Upper lobe of right lung (tissue), 1 donor: ENCODE measurements at regions not wholly inside any gene's neighbourhood (a gene's known extent, or its start where the extent isn't known, plus 50 kb on each side); places are given as distances from the start of the nearest gene placed in this dataset.
A peak's percentile ranks its signal among the peaks of the same experiment; 100 is the strongest.

ENCODE experiments used
- ATAC-seq: fragments of 200-7000 bp; cut with Tn5 transposase; one replicate; pipeline ENCODE4 v1.9.1; 2020; ENCODE audit warnings: mild to moderate bottlenecking, moderate library complexity
- DNase-seq: peaks from one replicate; pipeline ENCODE4 v3.0.0-alpha.2; 2020
- H3K27ac ChIP-seq: fragments of 200-600 bp; one replicate; pipeline ENCODE4 v1.8.0; 2022
- H3K27me3 ChIP-seq: fragments of 200-600 bp; one replicate; pipeline ENCODE4 v1.8.0; 2022; ENCODE audit warnings: mild to moderate bottlenecking
- H3K36me3 ChIP-seq: fragments of 200-600 bp; one replicate; pipeline ENCODE4 v1.8.0; 2022
- H3K4me1 ChIP-seq: fragments of 200-600 bp; one replicate; pipeline ENCODE4 v1.8.0; 2022
- H3K4me3 ChIP-seq: fragments of 200-600 bp; one replicate; pipeline ENCODE4 v1.8.0; 2022; ENCODE audit warnings: mild to moderate bottlenecking
- H3K9me3 ChIP-seq: fragments of 200-600 bp; one replicate; pipeline ENCODE4 v1.8.0; 2022
- CTCF ChIP-seq: fragments of 200-600 bp; IDR thresholded peaks from one replicate; pipeline ENCODE4 v1.8.0; 2022; ENCODE audit warnings: antibody characterized with exemption
- intact Hi-C: fragments of 100-400 bp; cut with DNase I; formaldehyde crosslinking; loops from one replicate; pipeline ENCODE4 v1.11.0; 2022
- donor health status: DM: no; HTN: yes; CAD: no; lungs with severe emphysema.

- ATAC-seq (no peak), DNase-seq (no peak)
- Histone ChIP-seq H3K36me3 (no peaks in the 10 kb centered on the region), H3K4me1 (no peaks in the 10 kb centered on the region), H3K27ac (no peak overlapping the region), H3K27me3 (peaks cover 5% of the 10 kb centered on the region), H3K9me3 (no peaks in the 10 kb centered on the region), H3K4me3 (no peak overlapping the region)
- intact Hi-C loops, result no loop called here
- no peak for TF ChIP-seq CTCF
Measured at GRCh38 chr15:96733721-96734120, 403.2 kb downstream of the NR2F2 start.

GRCh38 chr15:96735632-96736240, 405.2 kb downstream of the NR2F2 start:
- Histone ChIP-seq H3K4me1 (no peaks in the 10 kb centered on the region), H3K36me3 (no peaks in the 10 kb centered on the region), H3K4me3 (no peak overlapping the region), H3K27ac (no peak overlapping the region), H3K27me3 (peaks cover 5% of the 10 kb centered on the region), H3K9me3 (no peaks in the 10 kb centered on the region)
- ATAC-seq (no peak), DNase-seq (no peak)
- TF ChIP-seq CTCF, result no peak
- intact Hi-C loops, result no loop called here

DNA sequence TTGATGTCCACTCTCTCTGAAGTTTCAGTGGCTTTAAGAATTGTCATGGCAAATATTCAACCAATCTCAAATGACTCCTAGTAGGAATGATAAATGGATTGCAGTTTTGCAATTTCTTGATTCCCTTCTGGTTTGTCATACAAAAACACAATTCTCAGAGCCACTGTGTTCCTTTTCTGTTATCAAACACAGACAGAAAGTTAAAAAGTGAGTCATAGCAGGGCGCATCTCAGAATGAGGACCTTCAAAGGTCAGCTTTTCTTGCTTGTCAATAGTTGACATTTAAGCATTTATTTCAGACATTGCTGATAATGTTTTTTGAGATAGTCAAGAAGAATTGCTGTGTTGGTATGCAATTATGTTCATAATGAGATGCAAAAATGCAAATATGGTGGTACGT, 405.9 kb downstream of the NR2F2 start:
- no peak for DNase-seq
- no peak for TF ChIP-seq CTCF
- H3K9me3 ChIP-seq, result no peaks in the 10 kb centered on the region
- H3K4me1 ChIP-seq, result no peaks in the 10 kb centered on the region
- H3K27me3 ChIP-seq, result peaks cover 3% of the 10 kb centered on the region
- intact Hi-C loops, result no loop called here
- H3K27ac ChIP-seq, result no peak overlapping the region
- no peaks in the 10 kb centered on the region for H3K36me3 ChIP-seq
- no peak overlapping the region for H3K4me3 ChIP-seq
- ATAC-seq, result no peak

DNA sequence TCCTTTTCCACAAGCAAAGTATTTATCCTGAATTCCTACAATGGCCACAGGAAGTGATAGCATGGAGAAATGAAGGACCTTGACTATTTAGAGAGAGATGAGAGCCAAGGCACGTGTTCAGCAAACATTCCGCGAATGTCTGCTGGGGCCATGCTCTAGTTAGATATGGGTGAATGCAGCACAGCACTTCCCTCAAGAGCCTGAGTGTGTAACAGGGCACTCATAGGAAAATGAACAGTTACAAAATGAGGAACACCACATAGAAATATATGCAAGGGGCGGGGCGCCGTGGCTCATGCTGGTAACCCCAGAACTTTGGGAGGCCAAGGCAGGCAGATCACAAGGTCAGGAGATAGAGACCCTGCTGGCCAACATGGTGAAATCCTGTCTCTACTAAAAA, 406.9 kb downstream of the NR2F2 start:
- no peak overlapping the region for H3K27ac ChIP-seq
- ATAC-seq, result peak; percentile 57
- no peaks in the 10 kb centered on the region for H3K4me1 ChIP-seq

DNA sequence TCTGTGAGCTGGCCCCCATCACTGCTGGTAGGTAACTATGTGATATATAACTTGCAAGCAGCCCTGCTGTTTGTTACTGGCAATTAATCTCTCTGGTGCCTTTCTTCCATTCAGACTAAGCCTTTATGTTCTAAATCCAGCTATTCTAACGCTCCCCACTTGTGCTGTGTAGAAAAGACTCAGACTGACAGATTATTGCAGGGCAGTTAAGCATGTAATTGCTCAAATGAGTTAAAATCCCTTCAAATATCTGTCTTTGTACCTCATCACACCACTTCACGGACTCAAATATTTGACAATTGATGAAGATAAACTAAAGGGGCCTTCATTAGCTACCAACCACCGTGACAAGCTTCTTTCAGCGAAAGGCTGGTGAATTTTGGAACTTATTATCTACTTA, 416.2 kb downstream of the NR2F2 start:
- Histone ChIP-seq H3K36me3 (no peaks in the 10 kb centered on the region), H3K9me3 (no peaks in the 10 kb centered on the region), H3K4me1 (no peaks in the 10 kb centered on the region), H3K27me3 (no peaks in the 10 kb centered on the region), H3K4me3 (no peak overlapping the region), H3K27ac (no peak overlapping the region)
- ATAC-seq (no peak), DNase-seq (no peak)
- intact Hi-C loops, result no loop called here
- no peak for TF ChIP-seq CTCF

More for the DNA sequence above, 406.9 kb downstream of the NR2F2 start:
- Histone ChIP-seq H3K9me3 (no peaks in the 10 kb centered on the region), H3K4me3 (no peak overlapping the region), H3K36me3 (no peaks in the 10 kb centered on the region), H3K27me3 (no peaks in the 10 kb centered on the region)
- DNase-seq, result no peak
- intact Hi-C loops, result no loop called here
- no peak for TF ChIP-seq CTCF

GRCh38 chr15:96747291-96747690, 416.8 kb downstream of the NR2F2 start:
- intact Hi-C loops, result no loop called here

More at GRCh38 chr15:96747291-96747690, 416.8 kb downstream of the NR2F2 start:
- TF ChIP-seq CTCF, result no peak
- Histone ChIP-seq H3K27me3 (no peaks in the 10 kb centered on the region), H3K4me3 (no peak overlapping the region), H3K4me1 (no peaks in the 10 kb centered on the region), H3K9me3 (no peaks in the 10 kb centered on the region), H3K36me3 (no peaks in the 10 kb centered on the region), H3K27ac (no peak overlapping the region)
- ATAC-seq (peak; percentile 46), DNase-seq (no peak)
